SK-N-MC (cell line): ENCODE measurements at regions not wholly inside any gene's neighbourhood (a gene's known extent, or its start where the extent isn't known, plus 50 kb on each side); places are given as distances from the start of the nearest gene placed in this dataset.

Experiments
- EZH2 ChIP-seq: fragments of 200-600 bp; sonication (generic); IDR thresholded peaks from one replicate; pipeline ENCODE4 v1.6.1; 2017; ENCODE audit warnings: antibody characterized with exemption
- FOXP2 ChIP-seq: optimal IDR thresholded peaks from 2 replicates; pipeline ENCODE3; 2011; ENCODE audit warnings: mild to moderate bottlenecking, moderate library complexity; ENCODE audit not compliant: insufficient read depth; ENCODE audit errors: extremely low read length, control extremely low read depth
- POLR2AphosphoS5 ChIP-seq: IDR thresholded peaks from 2 replicates; pipeline ENCODE4 v1.6.1; 2012; ENCODE audit warnings: mild to moderate bottlenecking, low read depth, low read length, borderline replicate concordance

DNA sequence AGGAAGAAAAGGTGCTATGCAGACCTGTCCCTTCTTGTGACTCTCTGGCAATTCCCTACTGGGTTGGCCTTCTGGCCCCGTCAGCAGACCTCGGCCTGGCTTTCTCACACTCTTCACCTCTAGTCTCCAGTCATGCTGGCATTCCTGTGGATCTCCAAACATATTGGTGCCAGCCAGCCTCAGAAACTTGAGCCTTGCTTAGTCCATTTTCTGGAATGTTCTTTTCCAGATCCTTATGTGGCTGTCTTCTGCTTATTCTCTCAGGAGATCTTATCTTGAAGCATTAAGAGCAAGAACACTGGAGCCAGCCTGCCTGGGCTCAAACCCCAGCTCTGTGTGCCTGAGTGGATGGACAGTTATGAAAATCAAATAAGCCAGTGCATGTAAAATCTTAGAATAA is 88.2 kb upstream of the NTRK3 start:
- no peak for TF ChIP-seq POLR2AphosphoS5
- no peak for TF ChIP-seq EZH2
- no peak for TF ChIP-seq FOXP2
